ENCODE measurements at regions not wholly inside any gene's neighbourhood (a gene's known extent, or its start where the extent isn't known, plus 50 kb on each side); places are given as distances from the start of the nearest gene placed in this dataset.

GRCh38 chr3:102225005-102225404 lies 209.8 kb upstream of the ZPLD1 start:
- TF ChIP-seq CTCF (IDR thresholded peaks at IDR 0.05) (no peak), EZH2 (IDR thresholded peaks at IDR 0.05; ENCODE audit: borderline replicate concordance, insufficient read depth, low read depth, low read length, poor library complexity, severe bottlenecking) (no peak)

All from B cell (primary cell).